Hypothalamus (tissue), 51 donors: ENCODE measurements at regions not wholly inside any gene's neighbourhood (a gene's known extent, or its start where the extent isn't known, plus 50 kb on each side); places are given as distances from the start of the nearest gene placed in this dataset.
"Not testable (repeated sequence)": the region's sequence is repeated elsewhere in the genome, so short reads cannot be mapped to it uniquely, and the experiment has no call there.

Source experiments
- DNase-seq, 51 donors: peaks; one replicate each; lab custom pipeline; 2025; lab: John Stamatoyannopoulos, UW

GRCh38 chr18:47682876-47683275 is 247.6 kb downstream of the SMAD2 start:
- DNase-seq = no peak

- DNase-seq = no peak
Measured at GRCh38 chr18:47680488-47680887, 250.0 kb downstream of the SMAD2 start.

GRCh38 chr18:47679864-47680263 is 250.6 kb downstream of the SMAD2 start:
- DNase-seq = no peak

GRCh38 chr18:47677952-47678351 is 252.5 kb downstream of the SMAD2 start:
- DNase-seq = no peak

GRCh38 chr18:47669815-47670214 is 260.6 kb downstream of the SMAD2 start:
- no peak for DNase-seq

DNA sequence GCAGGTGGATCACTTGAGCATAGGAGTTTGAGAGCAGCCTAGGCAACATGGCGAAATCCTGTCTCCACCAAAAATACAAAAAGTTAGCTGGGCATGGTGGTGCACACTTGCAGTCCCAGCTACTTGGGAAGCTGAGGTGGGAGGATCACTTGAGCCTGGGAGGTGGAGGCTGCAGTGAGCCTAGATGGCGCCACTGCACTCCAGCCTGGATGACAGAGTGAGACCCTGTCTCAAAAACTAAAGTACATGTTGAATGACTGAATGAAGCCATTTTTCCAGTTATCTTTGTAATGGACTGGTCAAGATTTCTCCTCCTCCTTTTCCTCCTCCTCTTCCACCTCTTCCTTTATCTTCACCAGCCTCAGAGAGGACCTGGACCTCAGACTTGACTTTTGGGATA is 272.0 kb downstream of the SMAD2 start:
- no peak for DNase-seq

- no peak for DNase-seq
Measured at GRCh38 chr18:47654988-47655387, 275.5 kb downstream of the SMAD2 start.

DNA sequence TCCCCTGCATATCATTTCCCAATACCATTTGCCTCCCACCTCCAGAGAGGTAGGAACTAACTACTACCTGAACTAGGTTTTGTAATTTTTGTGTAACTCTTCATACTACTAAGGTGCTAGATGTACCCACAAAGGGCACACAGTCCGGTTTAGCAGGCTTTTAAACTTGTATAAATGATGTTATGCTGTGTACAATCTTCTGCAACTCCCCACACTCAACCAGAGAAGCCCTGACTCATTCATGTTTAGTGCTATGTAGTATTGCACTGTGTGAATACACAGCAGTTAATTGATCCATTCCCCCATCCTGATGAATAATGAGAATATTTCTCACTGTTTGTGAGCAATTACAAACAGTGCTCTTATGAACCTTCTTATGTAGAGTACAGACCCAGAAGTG is 285.6 kb downstream of the SMAD2 start:
- no peak for DNase-seq

DNA sequence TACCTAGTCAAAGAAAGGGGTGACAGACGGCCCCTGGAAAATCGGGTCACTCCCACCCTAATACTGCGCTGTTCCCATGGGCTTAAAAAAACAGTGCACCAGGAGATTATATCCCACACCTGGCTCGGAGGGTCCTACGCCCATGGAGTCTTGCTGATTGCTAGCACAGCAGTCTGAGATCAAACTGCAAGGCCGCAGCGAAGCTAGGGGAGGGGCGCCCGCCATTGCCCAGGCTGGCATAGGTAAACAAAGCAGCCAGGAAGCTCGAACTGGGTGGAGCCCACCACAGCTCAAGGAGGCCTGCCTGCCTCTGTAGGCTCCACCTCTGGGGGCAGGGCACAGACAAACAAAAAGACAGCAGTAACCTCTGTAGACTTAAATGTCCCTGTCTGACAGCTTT is 292.9 kb downstream of the SMAD2 start:
- not testable (repeated sequence) for DNase-seq

DNA sequence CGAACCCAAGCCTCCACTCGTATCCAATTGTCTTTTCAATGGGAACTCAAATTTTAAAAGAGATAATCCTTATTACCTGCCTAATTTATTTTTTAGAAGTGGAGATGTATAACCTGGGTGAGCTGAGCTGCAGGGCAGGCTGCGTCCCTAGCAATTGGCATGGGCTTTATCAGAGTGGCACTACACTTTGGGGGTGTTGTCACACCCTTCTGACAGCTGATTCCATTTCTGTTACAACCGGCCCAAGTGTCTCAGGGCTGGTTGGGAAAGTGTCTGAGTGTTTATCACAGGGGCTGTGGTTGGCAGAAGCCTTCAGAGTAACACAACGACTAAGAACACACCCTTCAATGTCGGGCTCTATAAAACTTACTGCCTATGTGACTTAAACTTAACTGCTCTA is 295.0 kb downstream of the SMAD2 start:
- DNase-seq = no peak

- DNase-seq = no peak
Measured at GRCh38 chr18:47632970-47633635, 297.4 kb downstream of the SMAD2 start.

DNA sequence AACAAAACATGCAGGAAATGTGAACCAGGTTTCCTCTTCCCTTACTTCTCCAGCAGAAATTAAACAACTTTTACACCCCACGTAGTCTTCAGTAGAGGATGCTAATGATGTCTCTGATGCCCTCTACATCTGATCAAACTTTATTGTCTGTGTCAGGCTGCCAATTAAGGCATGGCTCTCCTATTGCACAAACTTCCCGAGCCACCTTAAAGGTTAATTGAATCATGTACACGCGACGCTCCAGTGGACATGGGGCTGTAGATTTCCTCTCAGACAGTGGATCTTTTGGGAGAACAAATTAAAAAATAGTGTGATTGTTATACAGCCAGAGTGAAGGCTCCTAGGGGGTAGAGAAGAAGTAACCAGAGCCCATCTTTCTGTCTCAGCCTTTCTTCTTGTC is 301.6 kb downstream of the SMAD2 start:
- DNase-seq = no peak

GRCh38 chr18:47628240-47628781 is 302.1 kb downstream of the SMAD2 start:
- no peak for DNase-seq

DNA sequence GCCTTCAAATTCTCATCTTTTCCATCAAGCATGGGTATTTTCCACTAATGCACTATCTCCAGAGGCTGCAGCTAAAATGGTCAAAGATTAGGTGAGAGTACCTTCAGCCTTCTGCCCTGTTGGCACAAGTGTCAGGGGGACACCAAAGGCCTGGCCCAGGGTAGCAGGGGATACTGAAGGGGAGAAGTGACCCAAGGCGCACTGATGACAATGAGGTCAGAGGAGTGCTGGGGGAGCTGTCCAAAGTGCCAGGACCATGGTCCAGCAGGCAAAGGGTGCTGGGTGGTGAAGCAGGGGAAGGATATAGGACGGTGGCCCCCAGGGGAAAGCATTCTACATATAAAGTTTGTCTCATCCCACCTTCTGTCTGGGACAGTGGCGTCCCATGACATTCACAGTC is 303.4 kb downstream of the SMAD2 start:
- DNase-seq = no peak

DNA sequence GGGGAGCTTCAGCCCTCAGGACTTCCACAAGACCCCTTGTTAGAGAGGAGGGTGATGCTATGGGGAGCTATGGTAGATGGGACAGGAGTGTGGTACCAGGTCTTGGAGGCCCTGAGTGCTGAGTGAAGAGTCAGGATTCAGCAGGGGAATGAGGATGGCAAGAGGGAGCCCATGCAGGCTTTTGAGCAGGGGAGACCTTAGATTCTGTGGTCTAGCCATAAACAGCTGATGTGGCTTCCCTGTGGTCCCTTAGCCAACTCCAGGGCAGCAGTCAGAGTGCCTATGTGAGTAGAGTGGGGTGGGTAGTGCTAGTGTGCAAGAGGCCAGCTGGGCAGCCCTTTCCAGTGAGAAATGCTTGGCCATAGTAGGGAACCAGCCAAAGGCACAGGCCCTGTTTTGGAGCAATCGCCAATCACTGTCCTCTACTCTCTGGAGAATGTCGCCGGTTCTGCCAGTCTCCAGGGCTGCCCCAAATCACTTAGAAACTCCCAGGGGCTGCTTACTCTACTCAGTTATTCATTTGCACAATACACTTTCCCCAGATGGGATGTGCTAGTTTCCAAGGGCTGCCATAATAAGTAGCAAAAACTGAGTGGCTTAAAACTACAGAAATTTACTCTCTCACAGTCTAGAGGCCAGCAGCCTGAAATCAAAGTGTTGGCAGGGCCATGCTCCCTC is 310.5 kb downstream of the SMAD2 start:
- DNase-seq = no peak

- no peak for DNase-seq
Measured at GRCh38 chr18:47618758-47619157, 311.7 kb downstream of the SMAD2 start.

DNA sequence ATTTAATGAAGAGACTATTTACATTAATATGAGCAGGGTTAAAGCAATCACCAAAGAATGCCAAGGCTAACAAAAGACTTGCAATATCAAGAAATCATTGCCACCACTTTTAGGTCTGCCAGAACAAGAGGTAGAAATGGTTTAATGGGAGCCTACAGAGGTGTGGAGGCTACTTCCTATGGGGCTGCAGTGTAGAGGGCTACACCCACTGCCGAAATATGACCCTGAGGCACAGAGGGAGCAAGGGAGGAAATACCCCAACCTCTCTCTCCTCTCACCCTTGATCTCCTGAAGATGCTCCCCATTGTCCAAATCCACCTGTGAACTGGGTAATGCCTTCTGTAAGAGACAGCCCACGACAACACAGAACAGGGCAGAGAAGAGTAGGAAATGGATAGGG is 315.4 kb downstream of the SMAD2 start:
- DNase-seq = no peak

GRCh38 chr18:47613929-47614328 is 316.5 kb downstream of the SMAD2 start:
- no peak for DNase-seq

GRCh38 chr18:47611649-47612048 is 318.8 kb downstream of the SMAD2 start:
- DNase-seq = no peak

DNA sequence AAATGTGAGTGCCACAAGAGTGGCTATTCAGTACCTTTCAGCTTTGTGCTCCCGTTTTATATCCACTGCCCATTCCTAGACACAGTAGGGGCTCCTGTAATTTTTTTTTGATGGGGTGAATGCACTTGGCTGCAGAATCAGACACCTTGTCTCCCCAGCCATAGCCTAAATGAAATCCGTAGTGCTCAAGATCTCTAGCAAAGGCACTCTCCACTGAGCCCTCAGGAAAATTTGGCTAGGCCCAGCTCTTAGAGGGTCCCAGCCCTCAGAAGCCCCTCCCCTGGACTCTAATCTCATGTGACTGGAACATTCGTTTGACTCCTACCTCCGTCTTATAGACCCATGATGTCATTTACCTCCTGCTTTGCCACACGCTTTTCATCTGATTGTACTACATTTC is 323.9 kb downstream of the SMAD2 start:
- DNase-seq = no peak

GRCh38 chr18:47605093-47605492 is 325.4 kb downstream of the SMAD2 start:
- no peak for DNase-seq

- DNase-seq = no peak
Measured at GRCh38 chr18:47604021-47604420, 326.4 kb downstream of the SMAD2 start.
